ENCODE measurements at regions not wholly inside any gene's neighbourhood (a gene's known extent, or its start where the extent isn't known, plus 50 kb on each side); places are given as distances from the start of the nearest gene placed in this dataset.

DNA sequence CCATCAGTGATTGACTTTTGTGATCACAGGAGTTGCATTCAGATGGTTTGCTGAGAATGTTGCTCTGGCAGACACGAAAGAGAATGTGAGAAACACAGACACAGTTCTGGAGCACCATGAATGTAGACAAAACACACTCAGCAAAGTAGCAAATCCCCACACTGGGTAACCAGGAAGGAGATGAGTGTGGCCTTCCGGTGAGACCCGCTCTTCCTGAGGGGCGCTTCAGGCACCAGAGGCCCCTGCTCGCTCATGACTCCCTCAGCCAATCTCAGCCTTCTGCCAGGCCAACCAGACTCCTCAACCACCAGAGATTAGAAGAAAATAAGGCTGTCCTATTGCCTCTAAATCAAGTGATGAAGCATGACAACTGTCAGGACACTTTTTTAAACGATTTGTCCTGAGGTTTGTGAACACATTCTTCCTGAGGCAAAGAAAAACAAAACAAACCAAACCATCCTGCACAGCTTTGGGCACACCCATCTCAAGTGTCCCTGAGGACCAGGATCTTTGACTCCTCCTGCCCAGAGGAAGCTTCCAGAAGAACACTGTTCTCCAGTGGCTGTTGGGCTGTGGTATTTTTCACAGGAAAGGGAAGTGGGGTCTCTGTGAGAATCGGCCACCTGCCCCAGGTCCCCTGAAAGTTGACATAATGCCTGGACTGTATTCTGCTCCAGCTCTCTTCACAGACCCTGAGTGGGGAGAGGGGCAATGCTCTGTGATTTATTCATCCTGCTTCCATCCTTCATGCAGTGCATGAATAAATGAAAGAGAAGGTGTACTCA lies 152.8 kb downstream of the BCL11A start:
- no peak for DNase-seq (ENCODE audit: low spot score)
- in situ Hi-C loops (cut with HindIII; ENCODE audit: low sequenced_read_pairs) = no loop called here

DNA sequence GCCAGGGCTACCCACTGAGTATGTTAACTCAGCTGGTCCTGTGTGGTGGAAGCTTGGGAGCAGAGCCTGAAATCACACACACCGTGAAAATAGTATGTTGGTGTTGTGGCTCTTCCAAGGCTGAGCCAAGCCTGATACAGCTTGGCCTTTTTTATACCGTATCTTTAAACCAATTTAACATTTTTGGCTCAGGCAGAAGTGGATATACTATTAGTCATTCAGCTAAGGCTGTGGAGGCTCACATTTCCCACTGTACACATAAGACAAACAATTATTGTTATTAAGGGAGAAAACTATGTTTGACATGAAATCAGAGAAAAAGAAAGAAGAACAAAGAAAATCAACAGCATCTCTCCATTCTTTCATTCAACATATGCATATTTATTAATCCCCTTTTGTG lies 159.0 kb downstream of the BCL11A start:
- in situ Hi-C loops (cut with HindIII; ENCODE audit: low sequenced_read_pairs) = no loop called here

DNA sequence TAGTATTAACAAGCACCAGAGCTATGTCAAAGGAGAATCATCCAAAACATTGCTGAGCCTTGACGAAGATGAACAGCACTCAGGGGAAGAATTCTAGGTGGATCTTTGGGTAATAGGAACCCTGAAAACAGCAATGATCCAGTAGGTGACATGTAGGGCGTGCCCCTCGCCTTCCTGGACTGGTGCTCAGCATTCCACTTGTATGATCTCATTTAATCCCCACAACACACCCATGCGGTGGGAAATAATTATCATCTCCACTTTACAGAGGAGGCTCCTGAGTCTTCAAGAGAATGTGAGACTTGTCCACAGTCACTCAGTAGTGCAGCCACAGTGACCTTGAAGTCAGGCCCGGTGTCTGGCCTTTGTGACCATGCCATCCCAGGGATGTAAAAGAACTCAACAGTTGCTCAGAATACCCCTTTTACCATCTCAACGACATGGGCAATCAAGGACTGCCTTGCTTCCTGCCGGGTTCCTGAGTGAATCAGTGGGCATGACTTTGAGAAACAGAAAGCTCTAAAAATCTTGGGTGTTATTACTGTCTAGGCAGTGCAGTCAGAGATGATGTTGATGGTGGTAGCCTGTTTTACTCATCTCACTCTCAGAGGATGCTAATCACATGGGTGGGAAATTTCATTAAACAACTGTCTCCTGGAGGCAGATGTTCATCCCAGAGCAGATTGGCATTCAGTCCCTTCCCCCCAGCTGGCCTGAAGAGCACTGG lies 161.6 kb downstream of the BCL11A start:
- in situ Hi-C loops (cut with HindIII; ENCODE audit: low sequenced_read_pairs) = no loop called here
- no peak for DNase-seq (ENCODE audit: low spot score)

More for the DNA sequence above, 159.0 kb downstream of the BCL11A start:
- DNase-seq (ENCODE audit: low spot score) = no peak

DNA sequence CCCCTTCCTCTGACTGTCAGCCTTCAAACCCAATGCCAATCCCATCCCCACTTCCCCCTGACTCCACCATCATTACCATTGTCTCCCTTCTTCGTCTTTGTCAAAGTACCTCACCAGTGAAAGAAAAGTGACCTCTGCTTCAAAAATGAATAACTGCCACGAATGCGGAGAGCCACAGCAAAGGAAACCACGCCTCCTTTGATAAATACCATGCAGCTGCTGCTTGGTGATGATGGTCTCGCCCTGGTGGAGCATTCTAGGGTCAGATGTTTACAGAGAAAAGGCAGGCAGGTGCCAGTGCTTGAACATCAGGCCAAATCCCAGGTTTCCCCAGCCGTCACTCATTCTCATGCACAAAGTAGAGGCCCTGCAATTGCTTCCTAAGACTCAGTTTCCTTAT lies 162.2 kb downstream of the BCL11A start:
- in situ Hi-C loops (cut with HindIII; ENCODE audit: low sequenced_read_pairs) = no loop called here
- no peak for DNase-seq (ENCODE audit: low spot score)

DNA sequence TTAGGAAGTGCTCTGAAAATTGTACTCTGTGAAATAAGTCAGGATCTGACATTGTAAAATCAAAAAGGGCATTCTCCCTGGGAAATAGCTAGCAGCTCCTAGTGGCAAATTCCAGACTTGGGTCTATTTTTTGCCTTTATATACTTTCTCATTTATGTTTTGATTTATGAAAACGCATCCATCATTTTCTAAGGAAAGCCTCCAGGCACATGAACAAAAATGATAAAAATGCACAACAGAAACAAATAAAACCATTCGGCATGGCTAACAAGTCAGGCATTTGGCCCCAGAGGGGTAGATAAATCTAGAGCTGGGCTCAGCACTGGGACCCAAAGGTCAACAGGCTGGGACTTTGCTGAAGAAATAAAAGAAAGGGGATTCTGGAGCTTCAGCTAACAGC lies 167.0 kb downstream of the BCL11A start:
- in situ Hi-C loops (cut with HindIII; ENCODE audit: low sequenced_read_pairs) = no loop called here
- DNase-seq (ENCODE audit: low spot score) = no peak

DNA sequence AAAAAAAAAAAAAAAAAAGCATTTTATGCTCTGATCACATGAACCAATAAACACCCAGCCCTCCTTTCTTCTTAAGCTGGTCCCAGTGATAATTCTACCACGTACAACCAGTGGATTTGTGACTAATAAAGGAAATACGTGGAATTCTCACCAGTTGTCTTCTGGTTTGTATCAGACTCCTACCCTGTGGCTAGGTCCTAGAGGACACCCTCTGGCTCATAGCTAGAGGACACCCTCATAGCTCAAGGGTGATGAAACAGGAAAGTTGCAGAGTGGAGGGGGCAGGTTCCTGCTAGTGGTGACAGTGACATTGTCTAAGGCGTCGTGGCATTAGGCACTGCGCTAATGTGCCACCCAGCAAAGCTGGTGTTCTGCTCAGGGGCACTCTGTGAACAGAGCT lies 167.8 kb downstream of the BCL11A start:
- in situ Hi-C loops (cut with HindIII; ENCODE audit: low sequenced_read_pairs) = no loop called here
- DNase-seq (ENCODE audit: low spot score) = no peak

DNA sequence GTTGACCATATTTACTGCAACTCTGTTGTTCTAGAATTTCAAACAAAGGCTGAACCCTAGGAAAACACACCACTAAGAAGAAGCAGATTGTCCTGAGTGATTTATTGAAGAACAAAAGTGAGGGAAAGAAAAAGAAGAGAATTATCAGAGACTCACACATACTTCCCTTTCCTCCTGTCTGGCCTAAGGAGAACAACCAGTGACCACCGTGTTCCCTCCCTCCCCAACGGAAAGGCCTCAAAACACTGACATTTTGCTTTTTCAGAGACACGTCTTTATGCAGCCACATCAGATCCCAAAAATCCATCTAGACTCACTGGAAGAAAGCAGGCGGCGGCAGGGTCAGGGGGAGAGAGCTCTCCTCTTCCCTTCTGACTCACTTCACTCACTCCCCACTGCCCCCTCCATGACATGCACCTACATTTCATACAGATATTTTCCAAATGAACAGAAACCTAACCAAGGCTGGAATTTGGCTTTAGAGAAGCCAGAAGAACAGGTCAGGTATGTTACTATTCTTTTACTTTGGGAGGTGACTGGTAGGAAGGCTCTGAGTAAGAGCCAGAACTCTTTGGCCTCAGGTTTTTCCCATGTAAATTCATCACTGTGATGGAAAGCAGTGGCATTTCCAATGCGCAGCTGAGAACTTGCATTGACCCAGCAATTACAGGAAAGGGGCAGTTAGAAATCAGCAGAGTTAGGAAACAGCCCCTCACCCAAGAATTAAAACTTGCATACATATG lies 169.9 kb downstream of the BCL11A start:
- in situ Hi-C loops (cut with HindIII; ENCODE audit: low sequenced_read_pairs) = no loop called here
- DNase-seq (ENCODE audit: low spot score) = no peak

DNA sequence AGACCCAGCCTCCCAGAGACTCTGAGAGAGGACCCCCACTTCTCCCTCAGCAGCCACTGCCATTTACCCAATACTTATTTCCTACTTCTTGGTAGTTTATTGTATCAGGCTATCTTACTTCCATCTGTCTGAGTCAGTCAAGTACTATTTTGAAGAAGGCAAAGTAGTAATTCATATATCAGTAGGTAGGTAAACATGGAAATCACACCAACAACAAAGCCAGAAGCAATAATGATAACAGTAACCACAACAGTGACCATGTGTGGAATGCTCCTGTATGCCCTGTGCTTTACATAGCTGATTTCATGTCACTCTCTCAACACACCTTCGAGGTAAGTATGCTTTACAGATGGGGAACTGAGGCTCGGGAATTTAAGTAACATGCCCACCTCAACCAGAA lies 173.0 kb downstream of the BCL11A start:
- DNase-seq (ENCODE audit: low spot score) = no peak
- in situ Hi-C loops (cut with HindIII; ENCODE audit: low sequenced_read_pairs) = no loop called here

DNA sequence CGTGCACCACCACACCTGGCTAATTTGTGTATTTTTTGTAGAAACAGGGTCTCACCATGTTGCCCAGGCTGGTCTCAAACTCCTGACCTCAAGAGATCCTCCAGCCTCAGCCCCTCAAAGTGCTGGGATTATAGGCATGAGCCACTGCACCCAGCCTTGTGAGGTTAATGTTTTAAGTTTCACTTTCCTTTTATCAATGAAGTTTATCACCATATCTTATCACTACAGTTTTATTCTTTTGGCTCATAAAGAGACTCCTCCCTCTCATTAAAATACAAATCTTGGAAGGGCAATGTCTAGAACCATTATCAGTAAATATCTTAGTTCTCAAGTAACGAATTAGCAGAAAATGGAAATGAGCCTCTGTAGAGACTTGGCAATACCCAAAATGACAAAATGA lies 173.8 kb downstream of the BCL11A start:
- DNase-seq (ENCODE audit: low spot score) = no peak
- in situ Hi-C loops (cut with HindIII; ENCODE audit: low sequenced_read_pairs) = no loop called here

DNA sequence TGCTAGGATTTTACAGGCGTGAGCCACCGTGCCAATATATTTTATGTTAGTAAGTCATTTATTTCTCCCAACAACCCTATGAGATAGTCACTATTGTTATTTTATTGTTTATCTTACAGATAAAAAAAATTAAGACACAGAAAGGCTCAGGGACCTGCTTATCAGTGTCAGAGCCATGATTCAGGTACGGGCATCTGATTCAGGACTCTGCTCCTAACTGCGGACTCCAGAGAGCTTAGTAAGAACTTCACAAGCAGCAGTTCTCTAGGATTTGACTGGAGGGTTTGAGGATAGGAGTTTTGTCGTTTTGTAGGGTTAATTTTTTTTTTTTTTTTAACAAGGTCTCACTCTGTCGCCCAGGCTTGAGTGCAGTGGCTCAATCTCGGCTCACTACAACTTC lies 174.2 kb downstream of the BCL11A start:
- in situ Hi-C loops (cut with HindIII; ENCODE audit: low sequenced_read_pairs) = no loop called here
- DNase-seq (ENCODE audit: low spot score) = no peak

DNA sequence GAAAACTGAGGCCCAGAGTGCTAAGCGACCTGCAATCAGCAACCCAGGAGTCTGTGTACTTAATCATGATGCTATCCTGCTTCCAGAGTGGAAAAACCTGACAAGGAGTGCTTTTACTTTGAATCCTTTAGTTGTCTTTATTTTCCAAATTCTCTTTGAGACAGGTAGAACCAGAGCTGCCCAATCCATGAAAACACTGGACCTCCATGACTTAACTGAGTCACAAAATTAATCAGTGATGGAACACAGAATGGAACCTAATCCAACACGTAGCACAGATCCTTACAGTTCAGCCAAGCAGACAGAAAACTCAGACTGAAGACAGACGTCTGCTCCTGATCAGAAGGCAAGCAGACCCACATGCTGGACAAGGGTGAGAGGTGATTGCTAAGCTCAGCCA lies 175.6 kb downstream of the BCL11A start:
- DNase-seq (ENCODE audit: low spot score) = no peak
- in situ Hi-C loops (cut with HindIII; ENCODE audit: low sequenced_read_pairs) = no loop called here

DNA sequence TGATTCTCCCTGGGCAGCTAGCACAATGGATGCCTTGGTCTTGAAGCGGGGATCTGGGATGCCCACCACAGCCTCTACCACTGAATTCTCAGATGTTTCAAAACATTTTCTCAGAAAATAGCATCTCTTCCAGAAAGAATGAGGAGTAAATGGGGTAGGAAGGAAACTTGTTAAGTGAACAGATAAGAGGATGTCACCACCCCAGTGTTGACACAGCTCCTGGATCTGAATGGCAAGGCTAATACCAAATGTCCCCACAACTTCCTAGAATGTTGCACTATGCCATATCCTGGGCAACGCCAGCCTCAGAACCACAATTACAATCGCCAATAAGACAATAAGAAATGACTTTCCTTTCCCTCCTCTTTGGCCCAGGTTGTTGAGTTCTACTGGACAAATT lies 177.2 kb downstream of the BCL11A start:
- DNase-seq (ENCODE audit: low spot score) = no peak
- in situ Hi-C loops (cut with HindIII; ENCODE audit: low sequenced_read_pairs) = no loop called here

DNA sequence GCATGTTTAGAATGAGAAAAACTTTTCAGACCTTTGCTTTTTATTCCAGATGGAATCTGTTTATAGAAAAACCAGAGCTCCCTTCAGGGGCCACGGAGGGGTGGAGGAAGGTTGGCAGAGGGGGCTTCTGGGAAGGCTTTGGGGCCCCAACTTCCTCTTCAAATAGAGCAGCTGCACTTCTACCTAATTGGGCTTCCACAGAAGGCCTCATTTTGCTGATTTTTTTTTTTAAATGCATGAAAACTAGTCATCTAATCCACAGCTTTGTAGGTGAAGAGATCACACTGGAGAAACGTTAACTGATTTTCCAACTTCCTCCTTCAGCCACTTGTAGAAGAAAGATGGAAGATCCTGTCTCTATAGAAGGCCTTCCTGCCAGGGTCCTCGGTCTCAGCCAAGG lies 181.8 kb downstream of the BCL11A start:
- no peak for DNase-seq (ENCODE audit: low spot score)
- in situ Hi-C loops (cut with HindIII; ENCODE audit: low sequenced_read_pairs) = no loop called here

DNA sequence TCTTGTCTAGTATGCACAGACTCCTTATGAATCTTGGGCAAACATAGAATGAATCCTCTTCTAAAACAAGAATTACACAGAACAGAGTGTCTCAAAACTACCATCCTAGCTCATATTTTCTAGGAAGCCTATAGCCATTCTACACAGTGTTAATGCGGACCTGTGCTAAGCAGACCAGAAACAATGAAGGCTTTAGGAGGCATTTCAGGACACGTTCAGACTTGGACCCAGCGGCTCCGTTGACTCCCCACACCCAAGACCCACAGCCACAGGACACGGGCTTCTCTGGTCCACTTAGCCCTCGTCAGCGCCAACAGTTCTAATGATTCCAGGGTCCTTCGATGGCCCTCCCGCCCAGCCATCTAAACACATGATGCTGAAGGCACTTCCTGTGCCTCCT lies 182.2 kb downstream of the BCL11A start:
- no peak for DNase-seq (ENCODE audit: low spot score)
- in situ Hi-C loops (cut with HindIII; ENCODE audit: low sequenced_read_pairs) = no loop called here

DNA sequence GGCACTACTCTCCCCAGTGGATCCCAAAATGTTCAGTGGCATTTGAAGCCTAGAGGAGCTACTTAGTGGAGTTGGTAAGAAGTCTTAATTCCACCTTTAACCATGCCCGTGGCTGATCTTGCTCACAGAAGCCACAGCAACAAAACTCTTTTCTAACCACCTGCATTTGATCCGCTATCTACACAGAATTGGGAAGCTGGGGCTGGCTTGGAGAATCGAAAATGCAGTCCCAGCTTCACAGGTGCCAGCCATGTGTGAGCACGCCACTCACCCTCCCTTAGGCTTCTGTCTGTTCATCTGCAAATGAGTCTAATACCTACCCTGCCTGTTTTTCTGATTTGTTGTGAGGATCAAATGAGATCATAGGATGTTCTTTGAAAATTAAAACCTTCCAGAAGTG lies 182.6 kb downstream of the BCL11A start:
- in situ Hi-C loops (cut with HindIII; ENCODE audit: low sequenced_read_pairs) = no loop called here
- no peak for DNase-seq (ENCODE audit: low spot score)

DNA sequence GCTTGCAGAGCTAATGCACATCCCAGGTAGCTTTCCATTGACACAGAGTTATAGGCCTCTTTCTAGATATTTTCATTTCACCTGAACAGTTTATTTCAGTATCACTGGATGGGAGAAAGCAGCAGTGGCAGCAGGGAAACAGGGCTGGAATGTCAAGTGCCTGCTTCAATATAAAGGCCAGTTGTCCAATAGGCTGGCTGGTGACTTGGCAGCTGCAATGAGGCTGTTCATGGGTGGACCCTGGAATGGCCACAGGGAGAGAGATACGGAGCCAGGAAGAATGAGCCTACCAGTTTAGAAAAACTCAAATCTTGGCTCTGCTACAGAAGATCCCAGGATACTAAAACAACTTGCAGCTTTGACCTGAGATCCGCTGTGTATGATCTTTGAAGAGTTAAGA lies 185.0 kb downstream of the BCL11A start:
- no peak for DNase-seq (ENCODE audit: low spot score)
- in situ Hi-C loops (cut with HindIII; ENCODE audit: low sequenced_read_pairs) = no loop called here

DNA sequence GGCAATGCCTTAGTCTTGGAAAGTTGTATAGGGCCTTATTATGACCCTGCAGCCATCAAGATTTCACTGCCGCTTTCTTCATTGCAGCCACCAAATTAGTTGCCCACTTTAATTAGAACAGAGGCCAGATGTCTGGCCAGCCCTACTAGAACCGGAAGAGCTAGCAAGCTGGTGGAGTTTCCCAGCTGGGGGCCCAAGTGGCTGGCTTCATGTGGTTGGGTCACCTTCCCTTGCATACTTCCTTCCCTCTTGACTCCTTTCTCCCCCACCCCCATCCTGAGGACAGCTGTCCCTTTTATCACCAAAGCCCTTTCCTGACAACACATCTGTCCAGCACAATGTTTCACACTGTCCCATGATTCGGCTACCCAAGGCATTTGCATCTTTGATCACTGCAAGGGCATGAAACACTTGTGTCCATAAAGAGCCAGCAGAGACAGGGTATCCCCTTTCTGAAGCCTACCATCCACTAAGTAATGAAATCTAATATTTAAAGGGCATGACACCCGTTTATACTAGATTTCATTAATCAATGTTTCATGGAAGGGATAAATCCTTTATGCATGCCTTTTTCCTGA lies 187.2 kb downstream of the BCL11A start:
- in situ Hi-C loops (cut with HindIII; ENCODE audit: low sequenced_read_pairs) = no loop called here
- DNase-seq (ENCODE audit: low spot score) = no peak

DNA sequence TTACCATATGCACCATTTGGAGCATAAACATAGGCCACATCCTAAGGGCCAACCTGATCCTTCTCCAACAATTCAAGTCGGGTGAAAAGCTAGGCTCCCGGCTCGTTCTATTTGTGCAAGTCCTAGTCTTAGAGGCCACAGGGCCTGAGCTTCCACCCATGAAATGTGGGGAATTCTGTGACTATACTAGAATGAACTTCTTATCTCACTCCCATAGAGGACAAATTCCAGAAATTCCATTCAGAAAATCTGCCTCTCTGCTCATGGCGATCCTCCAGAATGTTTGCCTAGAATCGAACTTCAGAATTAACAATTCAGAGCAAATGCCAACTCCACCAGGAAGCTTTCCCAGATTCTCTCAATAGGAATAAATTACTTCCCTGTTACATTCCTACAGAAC lies 187.9 kb downstream of the BCL11A start:
- DNase-seq (ENCODE audit: low spot score) = no peak
- in situ Hi-C loops (cut with HindIII; ENCODE audit: low sequenced_read_pairs) = no loop called here

DNA sequence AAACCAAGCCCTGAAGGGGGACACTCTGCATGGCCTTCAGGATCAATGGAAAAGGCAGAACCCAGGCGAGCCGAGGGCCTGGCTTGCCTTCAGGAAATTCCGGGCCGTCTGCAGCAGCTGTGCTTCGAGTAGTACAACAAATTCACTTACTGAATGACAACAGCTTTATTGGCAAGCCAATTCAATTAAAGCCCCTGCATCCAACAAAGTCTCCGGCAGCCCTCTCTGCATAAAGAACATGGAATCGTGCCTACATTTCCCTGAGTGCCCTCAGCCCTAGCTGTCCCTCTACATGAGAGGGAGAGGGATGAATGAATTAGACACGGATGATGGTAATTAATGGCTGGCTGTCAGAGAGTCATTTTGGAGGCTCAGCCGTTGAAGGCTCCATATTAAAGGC lies 189.0 kb downstream of the BCL11A start:
- in situ Hi-C loops (cut with HindIII; ENCODE audit: low sequenced_read_pairs) = no loop called here
- DNase-seq (ENCODE audit: low spot score) = peak; percentile 1

DNA sequence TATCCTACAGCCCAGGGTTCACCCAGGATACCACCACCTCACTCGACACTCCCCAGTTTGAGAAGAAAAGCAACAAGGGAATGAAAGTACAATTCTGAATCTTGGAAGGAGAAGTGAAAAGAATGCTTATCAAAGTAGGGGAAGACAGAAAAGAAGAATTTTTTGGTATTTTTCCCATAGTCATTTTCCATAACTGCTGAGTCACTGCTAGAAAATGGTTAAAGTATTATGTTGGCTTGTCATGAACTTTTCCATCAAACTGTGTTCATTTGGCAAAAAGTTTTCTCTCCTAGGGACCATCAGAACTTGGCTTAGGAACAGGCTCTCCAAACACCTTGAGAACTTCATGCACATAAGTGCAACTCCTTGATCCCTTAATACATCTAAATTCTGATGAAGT lies 192.0 kb downstream of the BCL11A start:
- no peak for DNase-seq (ENCODE audit: low spot score)
- in situ Hi-C loops (cut with HindIII; ENCODE audit: low sequenced_read_pairs) = no loop called here
